HepG2 (cell line): ENCODE measurements at regions not wholly inside any gene's neighbourhood (a gene's known extent, or its start where the extent isn't known, plus 50 kb on each side); places are given as distances from the start of the nearest gene placed in this dataset.
"Not testable (repeated sequence)": the region's sequence is repeated elsewhere in the genome, so short reads cannot be mapped to it uniquely, and the experiment has no call there.

Source experiments
- CBX2 ChIP-seq, 2 experiments: fragments of 200-600 bp in 1 of 2; sonication (generic); formaldehyde crosslinking in 1 of 2; IDR thresholded peaks; 2 replicates each; pipeline versions ENCODE4 v1.7.0 to v1.8.1; 2018 to 2022; ENCODE audit warnings: low read depth in 2 of 2, low read length in 1 of 2, mild to moderate bottlenecking in 1 of 2, missing genetic modification reagents in 1 of 2
- CTCF ChIP-seq: sonication (generic); formaldehyde crosslinking; IDR thresholded peaks from 2 replicates; pipeline ENCODE4 v1.5.0; 2020; ENCODE audit warnings: mild to moderate bottlenecking, missing genetic modification reagents, moderate library complexity
- FOXJ3 ChIP-seq: sonication (generic); formaldehyde crosslinking; IDR thresholded peaks from 2 replicates; pipeline ENCODE4 v1.4.0; 2020; ENCODE audit warnings: missing genetic modification reagents, mild to moderate bottlenecking, borderline replicate concordance
- GLI4 ChIP-seq: sonication (generic); formaldehyde crosslinking; IDR thresholded peaks from 2 replicates; pipeline ENCODE4 v1.5.1; 2020; ENCODE audit warnings: missing genetic modification reagents, mild to moderate bottlenecking, moderate library complexity, borderline replicate concordance
- HIVEP1 ChIP-seq: sonication (generic); formaldehyde crosslinking; IDR thresholded peaks from 2 replicates; pipeline ENCODE4 v1.4.0; 2020; ENCODE audit warnings: mild to moderate bottlenecking, missing genetic modification reagents
- JUND ChIP-seq: sonication (generic); formaldehyde crosslinking; IDR thresholded peaks from 2 replicates; pipeline ENCODE4 v1.8.0; 2022; ENCODE audit warnings: mild to moderate bottlenecking, missing genetic modification reagents
- SMC3 ChIP-seq: IDR thresholded peaks from 2 replicates; pipeline ENCODE4 v1.6.1; 2011; ENCODE audit warnings: low read length, improper control_type of control experiment
- SNAPC4 ChIP-seq: sonication (generic); formaldehyde crosslinking; IDR thresholded peaks from 2 replicates; pipeline ENCODE4 v1.4.0; 2020; ENCODE audit warnings: mild to moderate bottlenecking, missing genetic modification reagents
- ZEB1 ChIP-seq: IDR thresholded peaks from 2 replicates; pipeline ENCODE4 v1.6.1; 2012; ENCODE audit warnings: mild to moderate bottlenecking, low read depth, inconsistent platforms; ENCODE audit not compliant: insufficient replicate concordance
- ZNF24 ChIP-seq: fragments of 450-650 bp; IDR thresholded peaks from 2 replicates; pipeline ENCODE4 v1.6.1; 2017; ENCODE audit warnings: antibody characterized with exemption, mild to moderate bottlenecking
- TF ChIP-seq, protein P1 (sequence below): sonication (generic); formaldehyde crosslinking; IDR thresholded peaks from 2 replicates; pipeline ENCODE4 v1.5.0; 2020; ENCODE audit warnings: mild to moderate bottlenecking, missing genetic modification reagents, borderline replicate concordance
- TF ChIP-seq, protein P2 (sequence below): IDR thresholded peaks from 2 replicates; pipeline ENCODE4 v1.6.1; 2016; ENCODE audit warnings: missing compliant biosample characterization, missing genetic modification reagents, borderline replicate concordance

GRCh38 chr7:65290340-65290739 is 83.3 kb upstream of the ZNF92 start:
- TF ChIP-seq, protein P1, sequence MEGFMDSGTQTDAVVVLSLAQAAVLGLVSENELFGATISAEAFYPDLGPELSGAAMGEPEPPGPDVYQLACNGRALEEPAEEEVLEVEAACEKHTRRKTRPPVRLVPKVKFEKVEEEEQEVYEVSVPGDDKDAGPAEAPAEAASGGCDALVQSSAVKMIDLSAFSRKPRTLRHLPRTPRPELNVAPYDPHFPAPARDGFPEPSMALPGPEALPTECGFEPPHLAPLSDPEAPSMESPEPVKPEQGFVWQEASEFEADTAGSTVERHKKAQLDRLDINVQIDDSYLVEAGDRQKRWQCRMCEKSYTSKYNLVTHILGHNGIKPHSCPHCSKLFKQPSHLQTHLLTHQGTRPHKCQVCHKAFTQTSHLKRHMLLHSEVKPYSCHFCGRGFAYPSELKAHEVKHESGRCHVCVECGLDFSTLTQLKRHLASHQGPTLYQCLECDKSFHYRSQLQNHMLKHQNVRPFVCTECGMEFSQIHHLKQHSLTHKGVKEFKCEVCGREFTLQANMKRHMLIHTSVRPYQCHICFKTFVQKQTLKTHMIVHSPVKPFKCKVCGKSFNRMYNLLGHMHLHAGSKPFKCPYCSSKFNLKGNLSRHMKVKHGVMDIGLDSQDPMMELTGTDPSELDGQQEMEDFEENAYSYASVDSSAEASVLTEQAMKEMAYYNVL (CRISPR knock-in tag), result not testable (repeated sequence)
- not testable (repeated sequence) for TF ChIP-seq SMC3; HIVEP1 (CRISPR knock-in tag); SNAPC4 (CRISPR knock-in tag); CTCF (CRISPR knock-in tag); ZEB1; FOXJ3; GLI4; CBX2 (IDR thresholded peaks at IDR 0.05; ENCODE audit: low read depth, low read length); CBX2 (CRISPR knock-in tag; IDR thresholded peaks at IDR 0.05; ENCODE audit: low read depth); JUND (CRISPR knock-in tag); ZNF24
- TF ChIP-seq, protein P2, sequence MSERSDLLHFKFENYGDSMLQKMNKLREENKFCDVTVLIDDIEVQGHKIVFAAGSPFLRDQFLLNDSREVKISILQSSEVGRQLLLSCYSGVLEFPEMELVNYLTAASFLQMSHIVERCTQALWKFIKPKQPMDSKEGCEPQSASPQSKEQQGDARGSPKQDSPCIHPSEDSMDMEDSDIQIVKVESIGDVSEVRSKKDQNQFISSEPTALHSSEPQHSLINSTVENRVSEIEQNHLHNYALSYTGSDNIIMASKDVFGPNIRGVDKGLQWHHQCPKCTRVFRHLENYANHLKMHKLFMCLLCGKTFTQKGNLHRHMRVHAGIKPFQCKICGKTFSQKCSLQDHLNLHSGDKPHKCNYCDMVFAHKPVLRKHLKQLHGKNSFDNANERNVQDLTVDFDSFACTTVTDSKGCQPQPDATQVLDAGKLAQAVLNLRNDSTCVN (CRISPR knock-in tag), result not testable (repeated sequence)
